Nephron progenitor cell (in vitro differentiated cells): ENCODE measurements at regions not wholly inside any gene's neighbourhood (a gene's known extent, or its start where the extent isn't known, plus 50 kb on each side); places are given as distances from the start of the nearest gene placed in this dataset.

Experiments
- DNase-seq: peaks from one replicate; pipeline ENCODE4 v3.0.0; 2021
- H3K27ac Mint-ChIP-seq: 2 replicates; pipeline ENCODE4 v1.8.0; 2021; ENCODE audit warnings: mild to moderate bottlenecking, moderate library complexity, mixed read lengths
- H3K27me3 Mint-ChIP-seq: 2 replicates; pipeline ENCODE4 v1.8.0; 2021; ENCODE audit warnings: mild to moderate bottlenecking, low read depth, mixed read lengths; ENCODE audit not compliant: poor library complexity
- H3K36me3 Mint-ChIP-seq: 2 replicates; pipeline ENCODE4 v1.8.0; 2021; ENCODE audit warnings: low read depth, mixed read lengths
- H3K4me1 Mint-ChIP-seq: 2 replicates; pipeline ENCODE4 v1.8.0; 2021; ENCODE audit warnings: mixed read lengths
- H3K4me3 Mint-ChIP-seq: 2 replicates; pipeline ENCODE4 v1.8.0; 2021; ENCODE audit warnings: mild to moderate bottlenecking, moderate library complexity, mixed read lengths
- H3K9me3 Mint-ChIP-seq: 2 replicates; pipeline ENCODE4 v1.8.0; 2021; ENCODE audit warnings: mild to moderate bottlenecking, moderate library complexity, mixed read lengths
- CTCF ChIP-seq: fragments of 200-600 bp; sonication (generic); IDR thresholded peaks from 2 replicates; pipeline ENCODE4 v1.5.0; 2021; ENCODE audit warnings: antibody characterized with exemption

GRCh38 chr1:82934074-82934473 lies 1064.9 kb downstream of the TTLL7 start:
- Mint-ChIP-seq H3K36me3 (no peaks in the 10 kb centered on the region), H3K4me1 (peaks cover 16% of the 10 kb centered on the region), H3K27me3 (no peaks in the 10 kb centered on the region), H3K4me3 (no peak overlapping the region), H3K27ac (no peak overlapping the region), H3K9me3 (no peaks in the 10 kb centered on the region)
- DNase-seq = no peak
- no peak for TF ChIP-seq CTCF

GRCh38 chr1:82932727-82933126 lies 1066.2 kb downstream of the TTLL7 start:
- no peaks in the 10 kb centered on the region for H3K36me3 Mint-ChIP-seq
- H3K27me3 Mint-ChIP-seq = no peaks in the 10 kb centered on the region
- TF ChIP-seq CTCF = no peak
- no peak overlapping the region for H3K27ac Mint-ChIP-seq
- peaks cover 26% of the 10 kb centered on the region for H3K4me1 Mint-ChIP-seq
- no peaks in the 10 kb centered on the region for H3K9me3 Mint-ChIP-seq
- no peak for DNase-seq
- H3K4me3 Mint-ChIP-seq = no peak overlapping the region

GRCh38 chr1:82932207-82932606 lies 1066.7 kb downstream of the TTLL7 start:
- DNase-seq = no peak
- Mint-ChIP-seq H3K4me1 (peaks cover 31% of the 10 kb centered on the region), H3K27ac (peak overlapping the region; percentile 63), H3K9me3 (no peaks in the 10 kb centered on the region), H3K4me3 (no peak overlapping the region), H3K27me3 (no peaks in the 10 kb centered on the region), H3K36me3 (no peaks in the 10 kb centered on the region)
- no peak for TF ChIP-seq CTCF

GRCh38 chr1:82931006-82931405 lies 1067.9 kb downstream of the TTLL7 start:
- TF ChIP-seq CTCF = no peak
- H3K9me3 Mint-ChIP-seq = no peaks in the 10 kb centered on the region
- H3K4me1 Mint-ChIP-seq = peaks cover 31% of the 10 kb centered on the region
- H3K27me3 Mint-ChIP-seq = no peaks in the 10 kb centered on the region
- no peak overlapping the region for H3K4me3 Mint-ChIP-seq
- H3K27ac Mint-ChIP-seq = no peak overlapping the region
- DNase-seq = no peak
- H3K36me3 Mint-ChIP-seq = no peaks in the 10 kb centered on the region

GRCh38 chr1:82927753-82928152 lies 1071.2 kb downstream of the TTLL7 start:
- no peak for DNase-seq
- Mint-ChIP-seq H3K27ac (no peak overlapping the region), H3K36me3 (no peaks in the 10 kb centered on the region)

More at GRCh38 chr1:82927753-82928152, 1071.2 kb downstream of the TTLL7 start:
- Mint-ChIP-seq H3K4me1 (peaks cover 31% of the 10 kb centered on the region), H3K9me3 (no peaks in the 10 kb centered on the region), H3K27me3 (no peaks in the 10 kb centered on the region), H3K4me3 (no peak overlapping the region)
- no peak for TF ChIP-seq CTCF
